Esophagus muscularis mucosa (tissue), 4 donors: ENCODE measurements at regions not wholly inside any gene's neighbourhood (a gene's known extent, or its start where the extent isn't known, plus 50 kb on each side); places are given as distances from the start of the nearest gene placed in this dataset.

Experiments
- DNase-seq: peaks from one replicate; pipeline ENCODE4 v3.0.0-alpha.2; 2017; ENCODE audit errors: extremely low spot score
- H3K27ac ChIP-seq, 4 donors: fragments of 200-600 bp; sonication (generic); replicated peaks in 1 of 4; 1 replicate in 3 of 4; 2 replicates in 1 of 4; pipeline ENCODE4 v1.5.1; 2016 to 2019; ENCODE audit warnings: mild to moderate bottlenecking in 1 of 4
- H3K27me3 ChIP-seq, 4 donors: fragments of 200-600 bp; sonication (generic); one replicate each; pipeline versions ENCODE4 v1.5.1 to v1.6.0; 2016 to 2019
- H3K36me3 ChIP-seq, 4 donors: fragments of 200-600 bp; sonication (generic); one replicate each; pipeline ENCODE4 v1.5.1; 2016 to 2019
- H3K4me1 ChIP-seq, 4 donors: fragments of 200-600 bp; sonication (generic); one replicate each; pipeline ENCODE4 v1.5.1; 2016 to 2019
- H3K4me3 ChIP-seq, 4 donors: fragments of 200-600 bp; sonication (generic); 1 replicate in 2 of 4; 2 replicates in 2 of 4; pipeline ENCODE4 v1.5.1; 2016 to 2019; ENCODE audit warnings: mild to moderate bottlenecking in 4 of 4, moderate library complexity in 1 of 4
- H3K9me3 ChIP-seq, 4 donors: fragments of 200-600 bp; sonication (generic); 1 replicate in 3 of 4; 2 replicates in 1 of 4; pipeline ENCODE4 v1.5.1; 2016 to 2019
- CTCF ChIP-seq, 3 experiments: fragments of 200-600 bp in 2 of 3; fragments of 450-650 bp in 1 of 3; sonication (generic) in 2 of 3; IDR thresholded peaks; one replicate each; pipeline ENCODE4 v1.5.1; 2017 to 2019; ENCODE audit warnings: antibody characterized with exemption in 3 of 3, mild to moderate bottlenecking in 2 of 3, moderate library complexity in 1 of 3
- EP300 ChIP-seq: sonication (generic); formaldehyde crosslinking; IDR thresholded peaks from one replicate; pipeline ENCODE4 v1.6.1; 2017; ENCODE audit warnings: antibody characterized with exemption
- POLR2A ChIP-seq: fragments of 450-650 bp; IDR thresholded peaks from one replicate; pipeline ENCODE4 v1.6.1; 2017; ENCODE audit warnings: antibody characterized with exemption, moderate library complexity, mild to moderate bottlenecking, low read depth
- POLR2AphosphoS5 ChIP-seq, 2 donors: sonication (generic); formaldehyde crosslinking; IDR thresholded peaks; one replicate each; pipeline ENCODE4 v1.6.1; 2017; ENCODE audit warnings: antibody characterized with exemption in 2 of 2
- WGBS: methylation state at CpG from one replicate; pipeline ENCODE4 v1.1.5; 2018; 5-methylcytosine and 5-hydroxymethylcytosine counted together
- intact Hi-C: fragments of 100-400 bp; cut with DNase I; formaldehyde crosslinking; loops from one replicate; pipeline ENCODE4 v1.15.1; 2023

GRCh38 chr1:87539147-87539546 is 210.5 kb downstream of the LMO4 start:
- H3K4me3 ChIP-seq = no peak overlapping the region
- WGBS = 80% methylated on average over 1 of the region's 1 CpG
- no peaks in the 10 kb centered on the region for H3K36me3 ChIP-seq
- H3K9me3 ChIP-seq = peaks cover 0 to 44% (median 24%) of the 10 kb centered on the region in 4 donors
- no peak for DNase-seq
- no peaks in the 10 kb centered on the region for H3K27me3 ChIP-seq
- intact Hi-C loops = no loop called here
- H3K27ac ChIP-seq = no peak overlapping the region
- TF ChIP-seq POLR2AphosphoS5 (IDR thresholded peaks at IDR 0.05) = no peak
- no peak for TF ChIP-seq CTCF (IDR thresholded peaks at IDR 0.05)
- no peak for TF ChIP-seq EP300
- no peak for TF ChIP-seq POLR2A
- peaks cover 0 to 5% (median 2%) of the 10 kb centered on the region in 4 donors for H3K4me1 ChIP-seq

- no peaks in the 10 kb centered on the region for H3K36me3 ChIP-seq
- TF ChIP-seq CTCF (IDR thresholded peaks at IDR 0.05) (no peak), POLR2AphosphoS5 (IDR thresholded peaks at IDR 0.05) (no peak), POLR2A (no peak), EP300 (no peak)
- 97% methylated on average over 2 of the region's 2 CpGs for WGBS
- no peaks in the 10 kb centered on the region for H3K27me3 ChIP-seq
- H3K4me3 ChIP-seq = no peak overlapping the region
- no peak overlapping the region for H3K27ac ChIP-seq
- intact Hi-C loops = no loop called here
- no peaks in the 10 kb centered on the region for H3K4me1 ChIP-seq
- DNase-seq = no peak
- H3K9me3 ChIP-seq = peaks cover 0 to 57% (median 24%) of the 10 kb centered on the region in 4 donors
These were observed 214.0 kb downstream of the LMO4 start for GRCh38 chr1:87542697-87543096.

- Histone ChIP-seq H3K4me3 (no peak overlapping the region), H3K27ac (peak overlapping the region in 2 of 4 donors; percentile 11 to 41), H3K4me1 (peaks cover 0 to 19% (median 15%) of the 10 kb centered on the region in 4 donors), H3K36me3 (no peaks in the 10 kb centered on the region), H3K9me3 (peaks cover 0 to 18% (median 3%) of the 10 kb centered on the region in 4 donors), H3K27me3 (no peaks in the 10 kb centered on the region)
- intact Hi-C loops = no loop called here
- no peak for DNase-seq
- WGBS = 25% methylated on average over 1 of the region's 1 CpG
- no peak for TF ChIP-seq POLR2A
- no peak for TF ChIP-seq POLR2AphosphoS5 (IDR thresholded peaks at IDR 0.05)
- no peak for TF ChIP-seq EP300
- TF ChIP-seq CTCF (IDR thresholded peaks at IDR 0.05) = no peak
These were observed 221.1 kb downstream of the LMO4 start for GRCh38 chr1:87549738-87550137.

GRCh38 chr1:87553511-87553910 is 224.8 kb downstream of the LMO4 start:
- TF ChIP-seq EP300 (no peak), POLR2A (no peak), CTCF (IDR thresholded peaks at IDR 0.05) (no peak), POLR2AphosphoS5 (IDR thresholded peaks at IDR 0.05) (no peak)
- 94% methylated on average over 2 of the region's 2 CpGs for WGBS
- peaks cover 0 to 19% (median 15%) of the 10 kb centered on the region in 4 donors for H3K4me1 ChIP-seq
- no peaks in the 10 kb centered on the region for H3K36me3 ChIP-seq
- H3K9me3 ChIP-seq = no peaks in the 10 kb centered on the region
- no peak overlapping the region for H3K27ac ChIP-seq
- intact Hi-C loops = no loop called here
- no peaks in the 10 kb centered on the region for H3K27me3 ChIP-seq
- no peak for DNase-seq
- no peak overlapping the region for H3K4me3 ChIP-seq

DNA sequence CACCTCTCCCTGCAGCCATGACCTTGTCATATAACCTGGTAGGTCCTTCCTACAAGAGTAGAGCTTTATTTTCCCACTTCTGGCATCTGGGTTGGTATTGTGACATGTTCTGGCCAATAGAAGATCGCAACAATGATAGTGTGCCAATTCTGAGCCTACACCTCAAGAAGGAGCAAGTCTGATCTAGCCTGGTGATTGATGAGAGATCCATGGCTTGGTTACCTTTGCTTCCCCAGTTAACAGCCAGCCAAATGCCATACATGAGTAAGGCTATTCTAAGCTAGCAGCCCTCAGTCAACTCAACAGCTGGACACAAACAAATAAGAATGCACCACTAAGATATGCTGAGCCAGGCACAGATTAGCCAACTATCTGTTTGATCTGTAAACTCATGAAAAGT is 226.7 kb downstream of the LMO4 start:
- no peak for DNase-seq
- intact Hi-C loops = no loop called here
- WGBS = 63% methylated on average over 1 of the region's 1 CpG
- Histone ChIP-seq H3K4me3 (no peak overlapping the region), H3K27ac (no peak overlapping the region), H3K27me3 (no peaks in the 10 kb centered on the region), H3K36me3 (no peaks in the 10 kb centered on the region), H3K4me1 (peaks cover 3 to 6% (median 4%) of the 10 kb centered on the region in 4 donors), H3K9me3 (no peaks in the 10 kb centered on the region)
- TF ChIP-seq EP300 (no peak), POLR2A (no peak)
